ENCODE measurements at regions not wholly inside any gene's neighbourhood (a gene's known extent, or its start where the extent isn't known, plus 50 kb on each side); places are given as distances from the start of the nearest gene placed in this dataset.

GRCh38 chr1:239678181-239678580, 291.8 kb downstream of the CHRM3 start:
- no peak for DNase-seq
- no peaks in the 10 kb centered on the region for H3K4me1 ChIP-seq

DNA sequence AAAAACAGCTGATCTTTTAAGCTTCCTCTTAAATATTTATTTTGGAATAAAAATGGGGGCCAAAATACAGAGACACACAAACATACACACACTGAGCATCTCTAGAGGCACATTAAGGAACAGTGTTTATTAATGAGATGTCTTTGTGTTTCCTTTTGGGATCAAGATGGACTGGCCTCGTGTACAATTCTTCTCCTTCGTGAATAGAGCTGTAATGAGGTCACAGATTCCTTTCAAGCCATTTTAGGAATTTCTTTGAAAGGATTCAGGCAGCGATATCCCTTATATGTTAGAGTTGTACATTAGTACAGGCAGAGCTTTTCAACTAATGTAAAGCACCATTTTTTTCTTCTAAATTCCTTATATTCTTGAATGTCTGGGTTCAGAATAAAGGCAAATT, 295.7 kb downstream of the CHRM3 start:
- Histone ChIP-seq H3K4me1 (no peaks in the 10 kb centered on the region), H3K27me3 (no peaks in the 10 kb centered on the region), H3K27ac (no peak overlapping the region), H3K4me3 (no peak overlapping the region), H3K36me3 (no peaks in the 10 kb centered on the region), H3K9ac (ENCODE audit: low read depth in 2 of 2, low read length in 2 of 2) (no peak overlapping the region), H3K9me3 (no peaks in the 10 kb centered on the region)
- intact Hi-C loops (cut with DNase I): no loop called here
- no peak for DNase-seq
- TF ChIP-seq CTCF (IDR thresholded peaks at IDR 0.05): no peak

More at GRCh38 chr1:239678181-239678580, 291.8 kb downstream of the CHRM3 start:
- Histone ChIP-seq H3K27me3 (no peaks in the 10 kb centered on the region), H3K9ac (ENCODE audit: low read depth in 2 of 2, low read length in 2 of 2) (no peak overlapping the region), H3K9me3 (no peaks in the 10 kb centered on the region), H3K27ac (no peak overlapping the region), H3K4me3 (no peak overlapping the region), H3K36me3 (no peaks in the 10 kb centered on the region)
- intact Hi-C loops (cut with DNase I): no loop called here
- TF ChIP-seq CTCF (IDR thresholded peaks at IDR 0.05): no peak

DNA sequence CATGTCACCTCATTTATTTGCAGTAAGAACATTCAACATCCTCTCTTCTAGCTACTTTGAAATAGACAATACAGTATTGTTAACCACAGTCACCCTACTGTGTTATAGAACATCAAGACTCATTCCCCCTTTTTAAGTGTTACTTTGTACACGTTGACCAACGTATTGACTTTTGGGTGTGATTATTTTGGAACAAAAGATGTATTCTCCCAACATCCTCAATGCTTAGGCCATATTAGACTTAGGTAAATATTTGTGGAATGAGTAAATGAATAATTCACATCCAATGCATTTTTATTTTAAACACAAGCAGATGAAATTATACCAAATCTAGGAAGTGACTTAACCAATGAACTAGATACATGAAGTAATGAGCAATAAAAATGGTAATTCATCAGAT, 296.6 kb downstream of the CHRM3 start:
- H3K27ac ChIP-seq: no peak overlapping the region
- DNase-seq: no peak
- H3K27me3 ChIP-seq: no peaks in the 10 kb centered on the region
- H3K4me1 ChIP-seq: no peaks in the 10 kb centered on the region
- no peak for TF ChIP-seq CTCF (IDR thresholded peaks at IDR 0.05)
- no peak overlapping the region for H3K4me3 ChIP-seq
- H3K36me3 ChIP-seq: no peaks in the 10 kb centered on the region
- H3K9me3 ChIP-seq: no peaks in the 10 kb centered on the region
- no peak overlapping the region for H3K9ac ChIP-seq (ENCODE audit: low read depth in 2 of 2, low read length in 2 of 2)
- intact Hi-C loops (cut with DNase I): no loop called here

- TF ChIP-seq CTCF (IDR thresholded peaks at IDR 0.05): no peak
- Histone ChIP-seq H3K27me3 (no peaks in the 10 kb centered on the region), H3K4me1 (no peaks in the 10 kb centered on the region), H3K36me3 (no peaks in the 10 kb centered on the region), H3K4me3 (no peak overlapping the region), H3K9me3 (no peaks in the 10 kb centered on the region), H3K27ac (no peak overlapping the region), H3K9ac (ENCODE audit: low read depth in 2 of 2, low read length in 2 of 2) (no peak overlapping the region)
- no peak for DNase-seq
- intact Hi-C loops (cut with DNase I): no loop called here
These were observed 300.0 kb downstream of the CHRM3 start for GRCh38 chr1:239686386-239686785.

GRCh38 chr1:239696317-239696716, 309.9 kb downstream of the CHRM3 start:
- H3K9me3 ChIP-seq: no peaks in the 10 kb centered on the region
- H3K9ac ChIP-seq (ENCODE audit: low read depth in 2 of 2, low read length in 2 of 2): no peak overlapping the region
- DNase-seq: no peak
- no peak overlapping the region for H3K4me3 ChIP-seq
- H3K36me3 ChIP-seq: no peaks in the 10 kb centered on the region
- H3K4me1 ChIP-seq: no peaks in the 10 kb centered on the region
- no peak overlapping the region for H3K27ac ChIP-seq
- H3K27me3 ChIP-seq: no peaks in the 10 kb centered on the region
- no peak for TF ChIP-seq CTCF (IDR thresholded peaks at IDR 0.05)
- intact Hi-C loops (cut with DNase I): no loop called here

- no peak overlapping the region for H3K9ac ChIP-seq (ENCODE audit: low read depth in 2 of 2, low read length in 2 of 2)
- intact Hi-C loops (cut with DNase I): no loop called here
- no peak for TF ChIP-seq CTCF (IDR thresholded peaks at IDR 0.05)
- no peaks in the 10 kb centered on the region for H3K36me3 ChIP-seq
- no peaks in the 10 kb centered on the region for H3K9me3 ChIP-seq
- DNase-seq: no peak
- H3K4me1 ChIP-seq: no peaks in the 10 kb centered on the region
- no peak overlapping the region for H3K27ac ChIP-seq
- H3K4me3 ChIP-seq: no peak overlapping the region
- no peaks in the 10 kb centered on the region for H3K27me3 ChIP-seq
These were observed 314.3 kb downstream of the CHRM3 start for GRCh38 chr1:239700667-239701066.

Data from colonic mucosa (tissue), 4 donors.